ENCODE measurements at regions not wholly inside any gene's neighbourhood (a gene's known extent, or its start where the extent isn't known, plus 50 kb on each side); places are given as distances from the start of the nearest gene placed in this dataset.

GRCh38 chr1:81307786-81308185, 492.9 kb upstream of the ADGRL2 start:
- H3K36me3 ChIP-seq (ENCODE audit: insufficient read depth, low read length, poor library complexity, severe bottlenecking) = no peaks in the 10 kb centered on the region
- H3K4me3 ChIP-seq (ENCODE audit: low read depth, low read length, poor library complexity, severe bottlenecking) = no peak overlapping the region
- TF ChIP-seq EZH2 (IDR thresholded peaks at IDR 0.05; ENCODE audit: borderline replicate concordance, low read depth, low read length, poor library complexity, severe bottlenecking) = no peak
- no peak for TF ChIP-seq CTCF (conservative IDR thresholded peaks at IDR 0.05; ENCODE audit: low read depth, low read length)
- intact Hi-C loops (cut with micrococcal nuclease; ENCODE audit: unreplicated experiment) = loop anchor here (10.0 kb wide), 2 partner anchors 237 to 447 kb away; no protein-coding TSS in a partner anchor
- DNase-seq (ENCODE audit: low spot score) = no peak
- no peaks in the 10 kb centered on the region for H3K27me3 ChIP-seq (replicated peaks; ENCODE audit: insufficient read depth, low read depth, low read length, poor library complexity)
- H3K27ac ChIP-seq (ENCODE audit: low read depth, low read length, poor library complexity, severe bottlenecking) = no peak overlapping the region
- CTCF ChIA-PET = no interaction called here
- no peaks in the 10 kb centered on the region for H3K4me1 ChIP-seq (ENCODE audit: insufficient read depth, low read length, poor library complexity, severe bottlenecking)
- POLR2A ChIA-PET (ENCODE audit: low non-redundant PET) = no interaction called here
- H3K9me3 ChIP-seq (ENCODE audit: low read depth, low read length, poor library complexity, severe bottlenecking) = no peaks in the 10 kb centered on the region
- BruUV-seq (replicated peaks) = no TSS peak

- intact Hi-C loops (cut with micrococcal nuclease; ENCODE audit: unreplicated experiment) = loop anchor here (10.0 kb wide), 2 partner anchors 239 to 449 kb away; no protein-coding TSS in a partner anchor
- no peak overlapping the region for H3K27ac ChIP-seq (ENCODE audit: low read depth, low read length, poor library complexity, severe bottlenecking)
- H3K4me1 ChIP-seq (ENCODE audit: insufficient read depth, low read length, poor library complexity, severe bottlenecking) = no peaks in the 10 kb centered on the region
- BruUV-seq (replicated peaks) = no TSS peak
- H3K9me3 ChIP-seq (ENCODE audit: low read depth, low read length, poor library complexity, severe bottlenecking) = no peaks in the 10 kb centered on the region
- H3K4me3 ChIP-seq (ENCODE audit: low read depth, low read length, poor library complexity, severe bottlenecking) = peak overlapping the region; percentile 45
- no peaks in the 10 kb centered on the region for H3K36me3 ChIP-seq (ENCODE audit: insufficient read depth, low read length, poor library complexity, severe bottlenecking)
- DNase-seq (ENCODE audit: low spot score) = peak; percentile 75
- H3K27me3 ChIP-seq (replicated peaks; ENCODE audit: insufficient read depth, low read depth, low read length, poor library complexity) = no peaks in the 10 kb centered on the region
- ChIA-PET CTCF (interaction anchor here (1.2 kb wide), 1 partner anchor 190 kb away, joined by 5 read pairs; no protein-coding TSS in a partner anchor), POLR2A (ENCODE audit: low non-redundant PET) (no interaction called here)
- peak; percentile 69 for TF ChIP-seq CTCF (conservative IDR thresholded peaks at IDR 0.05; ENCODE audit: low read depth, low read length)
- no peak for TF ChIP-seq EZH2 (IDR thresholded peaks at IDR 0.05; ENCODE audit: borderline replicate concordance, low read depth, low read length, poor library complexity, severe bottlenecking)
These were observed 494.7 kb upstream of the ADGRL2 start for GRCh38 chr1:81305997-81306452.

GRCh38 chr1:81304187-81304586, 496.5 kb upstream of the ADGRL2 start:
- no peak for DNase-seq (ENCODE audit: low spot score)
- POLR2A ChIA-PET (ENCODE audit: low non-redundant PET) = no interaction called here
- CTCF ChIA-PET = no interaction called here
- no TSS peak for BruUV-seq (replicated peaks)
- intact Hi-C loops (cut with micrococcal nuclease; ENCODE audit: unreplicated experiment) = loop anchor here (10.0 kb wide), 2 partner anchors 241 to 451 kb away; no protein-coding TSS in a partner anchor
- H3K4me1 ChIP-seq (ENCODE audit: insufficient read depth, low read length, poor library complexity, severe bottlenecking) = no peaks in the 10 kb centered on the region
- H3K36me3 ChIP-seq (ENCODE audit: insufficient read depth, low read length, poor library complexity, severe bottlenecking) = no peaks in the 10 kb centered on the region
- H3K4me3 ChIP-seq (ENCODE audit: low read depth, low read length, poor library complexity, severe bottlenecking) = no peak overlapping the region
- H3K9me3 ChIP-seq (ENCODE audit: low read depth, low read length, poor library complexity, severe bottlenecking) = no peaks in the 10 kb centered on the region
- no peaks in the 10 kb centered on the region for H3K27me3 ChIP-seq (replicated peaks; ENCODE audit: insufficient read depth, low read depth, low read length, poor library complexity)
- TF ChIP-seq EZH2 (IDR thresholded peaks at IDR 0.05; ENCODE audit: borderline replicate concordance, low read depth, low read length, poor library complexity, severe bottlenecking) (no peak), CTCF (conservative IDR thresholded peaks at IDR 0.05; ENCODE audit: low read depth, low read length) (no peak)
- no peak overlapping the region for H3K27ac ChIP-seq (ENCODE audit: low read depth, low read length, poor library complexity, severe bottlenecking)

Data from A673 (cell line).